ENCODE measurements at regions not wholly inside any gene's neighbourhood (a gene's known extent, or its start where the extent isn't known, plus 50 kb on each side); places are given as distances from the start of the nearest gene placed in this dataset.

- Histone ChIP-seq H3K9ac (replicated peaks; ENCODE audit: extremely low read depth, insufficient read depth, low read length) (no peak overlapping the region), H3K9me3 (replicated peaks; ENCODE audit: control insufficient read depth, insufficient read depth, low read length) (no peaks in the 10 kb centered on the region), H3K36me3 (ENCODE audit: control insufficient read depth in 2 of 2, extremely low read depth in 1 of 2, insufficient read depth in 2 of 2, low read length in 2 of 2) (no peaks in the 10 kb centered on the region), H3K9me1 (replicated peaks; ENCODE audit: control insufficient read depth, extremely low read depth, insufficient read depth, low read length) (no peaks in the 10 kb centered on the region), H3K4me3 (replicated peaks in 1 of 3; ENCODE audit: insufficient read depth in 1 of 3, low read depth in 1 of 3, low read length in 3 of 3) (no peak overlapping the region), H3K27ac (ENCODE audit: insufficient read depth, low read depth, low read length) (no peak overlapping the region), H3K4me1 (ENCODE audit: control insufficient read depth, extremely low read depth, insufficient read depth, low read length) (no peaks in the 10 kb centered on the region), H3K4me2 (ENCODE audit: insufficient read depth, low read length) (no peak overlapping the region), H3K79me2 (ENCODE audit: control insufficient read depth, insufficient read depth, low read length) (no peaks in the 10 kb centered on the region), H4K20me1 (replicated peaks; ENCODE audit: control insufficient read depth, extremely low read depth, insufficient read depth, low read length) (no peaks in the 10 kb centered on the region), H2AFZ (ENCODE audit: low read depth, low read length) (no peak overlapping the region), H3K27me3 (ENCODE audit: control insufficient read depth in 2 of 2, insufficient read depth in 2 of 2, low read length in 2 of 2) (no peaks in the 10 kb centered on the region)
- POLR2A ChIA-PET = no interaction called here
- CTCF ChIA-PET = interaction anchor here (1.1 kb wide), 1 partner anchor 103 kb away, joined by 3 read pairs; no protein-coding TSS in a partner anchor
- DNase-seq (ENCODE audit: low read depth, low spot score) (no peak), FAIRE-seq (no peak)
- no TSS peak for BruUV-seq (replicated peaks)
- intact Hi-C loops (cut with micrococcal nuclease) (no loop called here), dilution Hi-C loops (cut with MboI; ENCODE audit: extremely low pct_ligation_motif_present, low sequenced_read_pairs) (no loop called here)
- TF ChIP-seq MAX (IDR thresholded peaks at IDR 0.05; ENCODE audit: insufficient read depth, insufficient read length) (no peak), CTCF (IDR thresholded peaks at IDR 0.05; ENCODE audit: extremely low read depth in 1 of 2, insufficient read depth in 1 of 2, low read depth in 1 of 2, low read length in 2 of 2) (no peak), MYC (IDR thresholded peaks at IDR 0.05; ENCODE audit: low read depth, low read length) (no peak), POLR2A (IDR thresholded peaks at IDR 0.05; ENCODE audit: low read depth, low read length) (no peak), EZH2 (IDR thresholded peaks at IDR 0.05; ENCODE audit: borderline replicate concordance, low read depth, low read length, severe bottlenecking) (no peak), POLR2AphosphoS5 (IDR thresholded peaks at IDR 0.05; ENCODE audit: insufficient read depth, low read depth, low read length) (no peak), GATA2 (IDR thresholded peaks at IDR 0.05; ENCODE audit: insufficient read depth, insufficient read length, low read depth, low read length) (no peak), FOS (IDR thresholded peaks at IDR 0.05; ENCODE audit: borderline replicate concordance, insufficient read depth, low read length) (no peak), JUN (IDR thresholded peaks at IDR 0.05; ENCODE audit: borderline replicate concordance, insufficient read depth, insufficient read length, low read depth) (no peak)
Observed at GRCh38 chr13:107901230-107901629, 314.1 kb downstream of the LIG4 start.
